RWPE1 (cell line): ENCODE measurements at regions not wholly inside any gene's neighbourhood (a gene's known extent, or its start where the extent isn't known, plus 50 kb on each side); places are given as distances from the start of the nearest gene placed in this dataset.

Experiments used
- CTCF ChIA-PET: fragments of 350-600 bp; sonication (Branson Sonifier 250); formaldehyde crosslinking; extraction: SDS; loops from one replicate; lab custom pipeline; 2021; lab: Yijun Ruan, JAX
- POLR2A ChIA-PET: fragments of 400-600 bp; formaldehyde crosslinking; extraction: SDS; loops from one replicate; lab custom pipeline; 2020; ENCODE audit warnings: antibody characterized with exemption; ENCODE audit not compliant: low non-redundant PET; lab: Yijun Ruan, JAX
- DNase-seq: peaks from one replicate; pipeline ENCODE4 v3.0.0; 2012; ENCODE audit warnings: low spot score
- H3K27ac ChIP-seq: fragments of 450-650 bp; 2 replicates; pipeline ENCODE4 v1.5.1; 2017
- CTCF ChIP-seq: fragments of 450-650 bp; conservative IDR thresholded peaks from 2 replicates; pipeline ENCODE4 v1.5.1; 2017; ENCODE audit warnings: low read depth, mild to moderate bottlenecking

- TF ChIP-seq CTCF: no peak
- no peak for DNase-seq
- POLR2A ChIA-PET: no interaction called here
- H3K27ac ChIP-seq: no peak overlapping the region
- CTCF ChIA-PET: no interaction called here
Measured at GRCh38 chrX:39459204-39459603, 638.6 kb downstream of the BCOR start.

- DNase-seq: no peak
- ChIA-PET CTCF (no interaction called here), POLR2A (no interaction called here)
- TF ChIP-seq CTCF: no peak
- H3K27ac ChIP-seq: no peak overlapping the region
Measured at GRCh38 chrX:39459952-39460351, 637.8 kb downstream of the BCOR start.

- ChIA-PET POLR2A (no interaction called here), CTCF (no interaction called here)
- H3K27ac ChIP-seq: no peak overlapping the region
- DNase-seq: no peak
- no peak for TF ChIP-seq CTCF
Measured at GRCh38 chrX:39460499-39460898, 637.3 kb downstream of the BCOR start.

- POLR2A ChIA-PET: no interaction called here
- no peak overlapping the region for H3K27ac ChIP-seq
- TF ChIP-seq CTCF: no peak
- no peak for DNase-seq
- CTCF ChIA-PET: no interaction called here
Measured at GRCh38 chrX:39462835-39463234, 634.9 kb downstream of the BCOR start.

GRCh38 chrX:39464253-39464652, 633.5 kb downstream of the BCOR start:
- no peak for TF ChIP-seq CTCF
- POLR2A ChIA-PET: no interaction called here
- no peak overlapping the region for H3K27ac ChIP-seq
- DNase-seq: no peak
- CTCF ChIA-PET: no interaction called here

GRCh38 chrX:39465467-39465866, 632.3 kb downstream of the BCOR start:
- no peak for TF ChIP-seq CTCF
- CTCF ChIA-PET: no interaction called here
- no peak overlapping the region for H3K27ac ChIP-seq
- POLR2A ChIA-PET: no interaction called here
- no peak for DNase-seq

GRCh38 chrX:39465906-39466305, 631.9 kb downstream of the BCOR start:
- POLR2A ChIA-PET: no interaction called here

More at GRCh38 chrX:39465906-39466305, 631.9 kb downstream of the BCOR start:
- no peak for DNase-seq
- TF ChIP-seq CTCF: no peak
- no peak overlapping the region for H3K27ac ChIP-seq
- CTCF ChIA-PET: no interaction called here
